Progenitor cell of endocrine pancreas (in vitro differentiated cells): ENCODE measurements at regions not wholly inside any gene's neighbourhood (a gene's known extent, or its start where the extent isn't known, plus 50 kb on each side); places are given as distances from the start of the nearest gene placed in this dataset.

Source experiments
- DNase-seq: peaks from one replicate; pipeline ENCODE4 v3.0.0; 2021; ENCODE audit warnings: low spot score; ENCODE audit not compliant: unreplicated experiment
- H3K27ac Mint-ChIP-seq: 2 replicates; pipeline ENCODE4 v1.8.0; 2021; ENCODE audit warnings: mild to moderate bottlenecking, moderate library complexity, mixed read lengths
- H3K27me3 Mint-ChIP-seq: 2 replicates; pipeline ENCODE4 v1.8.0; 2021; ENCODE audit warnings: mixed read lengths
- H3K36me3 Mint-ChIP-seq: 2 replicates; pipeline ENCODE4 v1.8.0; 2022; ENCODE audit warnings: mixed read lengths; ENCODE audit not compliant: insufficient read depth
- H3K4me1 Mint-ChIP-seq: 2 replicates; pipeline ENCODE4 v1.8.0; 2021; ENCODE audit warnings: low read depth, mixed read lengths
- H3K4me3 Mint-ChIP-seq: 2 replicates; pipeline ENCODE4 v1.8.0; 2021; ENCODE audit warnings: low read depth, mild to moderate bottlenecking, moderate library complexity, mixed read lengths
- H3K9me3 Mint-ChIP-seq: 2 replicates; pipeline ENCODE4 v1.8.0; 2021; ENCODE audit warnings: low read depth, mixed read lengths
- CTCF ChIP-seq: fragments of 200-600 bp; sonication (generic); IDR thresholded peaks from one replicate; pipeline ENCODE4 v1.5.0; 2021; ENCODE audit warnings: antibody characterized with exemption, mild to moderate bottlenecking; ENCODE audit not compliant: unreplicated experiment

GRCh38 chr2:167490455-167490854 lies 602.2 kb downstream of the XIRP2 start:
- no peak for DNase-seq
- Mint-ChIP-seq H3K4me3 (no peak overlapping the region), H3K4me1 (peaks cover 19% of the 10 kb centered on the region), H3K27ac (no peak overlapping the region), H3K36me3 (peaks cover 10% of the 10 kb centered on the region), H3K9me3 (no peaks in the 10 kb centered on the region), H3K27me3 (no peaks in the 10 kb centered on the region)
- no peak for TF ChIP-seq CTCF

- Mint-ChIP-seq H3K4me1 (peaks cover 21% of the 10 kb centered on the region), H3K4me3 (no peak overlapping the region), H3K36me3 (peaks cover 10% of the 10 kb centered on the region), H3K9me3 (peaks cover 3% of the 10 kb centered on the region), H3K27me3 (no peaks in the 10 kb centered on the region), H3K27ac (no peak overlapping the region)
- no peak for TF ChIP-seq CTCF
- DNase-seq: no peak
Observed at GRCh38 chr2:167489325-167489724, 601.0 kb downstream of the XIRP2 start.

GRCh38 chr2:167487728-167488127 lies 599.4 kb downstream of the XIRP2 start:
- DNase-seq: no peak
- Mint-ChIP-seq H3K4me1 (peaks cover 14% of the 10 kb centered on the region), H3K36me3 (peaks cover 10% of the 10 kb centered on the region), H3K27me3 (no peaks in the 10 kb centered on the region), H3K9me3 (peaks cover 7% of the 10 kb centered on the region), H3K4me3 (no peak overlapping the region), H3K27ac (peak overlapping the region; percentile 16)
- no peak for TF ChIP-seq CTCF

- TF ChIP-seq CTCF: no peak
- Mint-ChIP-seq H3K36me3 (peaks cover 2% of the 10 kb centered on the region), H3K4me3 (no peak overlapping the region), H3K9me3 (peaks cover 7% of the 10 kb centered on the region), H3K27ac (no peak overlapping the region), H3K4me1 (peaks cover 17% of the 10 kb centered on the region), H3K27me3 (no peaks in the 10 kb centered on the region)
- DNase-seq: no peak
Observed at GRCh38 chr2:167484875-167485274, 596.6 kb downstream of the XIRP2 start.

GRCh38 chr2:167480986-167481309 lies 592.7 kb downstream of the XIRP2 start:
- Mint-ChIP-seq H3K4me1 (peaks cover 12% of the 10 kb centered on the region), H3K4me3 (no peak overlapping the region), H3K9me3 (peaks cover 7% of the 10 kb centered on the region), H3K36me3 (peaks cover 4% of the 10 kb centered on the region), H3K27ac (no peak overlapping the region), H3K27me3 (no peaks in the 10 kb centered on the region)
- no peak for DNase-seq
- TF ChIP-seq CTCF: no peak
